Choroid plexus epithelial cell (primary cell): ENCODE measurements at regions not wholly inside any gene's neighbourhood (a gene's known extent, or its start where the extent isn't known, plus 50 kb on each side); places are given as distances from the start of the nearest gene placed in this dataset.
A peak's percentile ranks its signal among the peaks of the same experiment; 100 is the strongest.

Experiments used
- DNase-seq: peaks from one replicate; pipeline ENCODE4 v3.0.0-alpha.2; 2010; ENCODE audit warnings: low read depth
- H3K4me3 ChIP-seq: 2 replicates; pipeline ENCODE4 v1.5.1; 2011; ENCODE audit warnings: low read depth, mild to moderate bottlenecking, control low read depth, low read length, moderate library complexity
- CTCF ChIP-seq: conservative IDR thresholded peaks from 2 replicates; pipeline ENCODE4 v1.5.1; 2011; ENCODE audit warnings: low read depth, mild to moderate bottlenecking, control low read depth, inconsistent platforms, low read length, moderate library complexity

GRCh38 chr13:64414381-64414780, 2815.8 kb downstream of the PCDH9 start:
- TF ChIP-seq CTCF: no peak
- no peak overlapping the region for H3K4me3 ChIP-seq
- DNase-seq: peak; percentile 25

- no peak for DNase-seq
- no peak for TF ChIP-seq CTCF
- no peak overlapping the region for H3K4me3 ChIP-seq
Observed at GRCh38 chr13:64413529-64413928, 2816.6 kb downstream of the PCDH9 start.

- no peak overlapping the region for H3K4me3 ChIP-seq
- no peak for DNase-seq
- no peak for TF ChIP-seq CTCF
Observed at GRCh38 chr13:64410276-64411053, 2819.7 kb downstream of the PCDH9 start.

- peak; percentile 43 for DNase-seq
- no peak for TF ChIP-seq CTCF
- H3K4me3 ChIP-seq: no peak overlapping the region
Observed at GRCh38 chr13:64397701-64398100, 2832.4 kb downstream of the PCDH9 start.

GRCh38 chr13:64377606-64378005, 2852.5 kb downstream of the PCDH9 start:
- TF ChIP-seq CTCF: no peak
- no peak for DNase-seq
- no peak overlapping the region for H3K4me3 ChIP-seq

GRCh38 chr13:64371461-64371860, 2858.7 kb downstream of the PCDH9 start:
- DNase-seq: no peak
- H3K4me3 ChIP-seq: no peak overlapping the region
- TF ChIP-seq CTCF: no peak

- no peak overlapping the region for H3K4me3 ChIP-seq
- TF ChIP-seq CTCF: no peak
- peak; percentile 15 for DNase-seq
Observed at GRCh38 chr13:64371045-64371444, 2859.1 kb downstream of the PCDH9 start.
